Putamen (tissue), 1 donor: ENCODE measurements at regions not wholly inside any gene's neighbourhood (a gene's known extent, or its start where the extent isn't known, plus 50 kb on each side); places are given as distances from the start of the nearest gene placed in this dataset.

ENCODE experiments used
- DNase-seq: peaks from one replicate; pipeline ENCODE4 v3.0.0-alpha.2; 2016; ENCODE audit warnings: low spot score

- no peak for DNase-seq
These were observed 911.2 kb upstream of the PIK3C3 start for GRCh38 chr18:41043876-41044275.

- no peak for DNase-seq
These were observed 912.2 kb upstream of the PIK3C3 start for GRCh38 chr18:41042866-41043265.

DNA sequence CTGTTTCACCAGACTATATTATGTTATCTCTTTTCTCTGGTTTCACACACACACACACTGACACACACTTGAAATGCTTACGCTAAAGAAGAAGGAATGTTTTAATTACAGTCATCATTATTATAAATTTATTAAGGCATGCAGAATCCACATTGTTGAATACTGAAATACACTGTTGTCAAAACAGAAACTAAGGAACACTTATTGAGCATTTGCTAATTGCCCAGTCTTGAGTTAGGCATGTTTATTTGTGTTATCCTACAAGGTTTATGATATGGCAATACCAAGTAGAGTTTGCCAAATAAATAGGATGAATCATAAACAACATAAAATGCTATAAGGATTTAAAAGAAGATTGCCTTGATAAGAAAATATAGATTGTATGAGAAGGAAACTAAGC lies 917.0 kb upstream of the PIK3C3 start:
- DNase-seq, result no peak

DNA sequence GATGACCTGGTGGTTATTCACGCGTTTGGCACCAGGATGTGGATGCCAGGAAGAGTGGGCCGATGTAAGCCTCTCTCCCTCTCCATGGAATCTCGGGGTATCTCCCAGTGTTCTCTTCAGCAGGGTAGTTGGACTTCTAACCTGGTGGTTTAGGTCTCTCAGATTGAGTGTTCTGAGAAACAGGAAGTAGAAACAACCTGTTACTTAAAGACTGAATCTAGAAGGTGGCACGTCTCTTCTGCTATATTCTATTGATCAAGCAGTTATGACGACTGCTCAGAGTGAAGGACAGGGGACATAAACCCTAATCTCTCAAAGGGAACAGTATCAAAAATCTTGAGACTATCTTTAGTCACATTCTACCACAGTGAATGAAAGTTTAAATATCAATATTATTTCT lies 918.7 kb upstream of the PIK3C3 start:
- no peak for DNase-seq

DNA sequence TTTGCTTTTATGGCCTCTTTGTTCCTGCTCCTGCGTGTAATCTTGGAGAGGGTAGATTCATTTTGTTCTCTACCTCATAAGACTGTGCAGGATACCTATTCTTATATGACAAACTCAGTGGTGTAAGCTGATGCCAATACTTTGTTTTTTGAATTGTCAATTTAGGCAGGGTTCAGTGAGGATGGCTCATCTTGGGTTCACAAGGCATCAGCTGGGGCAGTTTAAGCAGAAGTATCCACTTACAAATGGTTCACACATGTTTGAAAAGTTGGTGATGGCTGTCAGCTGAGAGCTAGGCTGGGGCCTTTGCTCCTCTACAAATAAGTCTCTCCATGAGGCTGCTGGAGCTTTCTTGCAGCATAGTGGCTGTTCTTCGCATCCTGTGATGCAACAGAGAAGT lies 920.6 kb upstream of the PIK3C3 start:
- DNase-seq, result no peak

- DNase-seq, result no peak
These were observed 929.4 kb upstream of the PIK3C3 start for GRCh38 chr18:41025666-41026065.

GRCh38 chr18:41024792-41025191 lies 930.2 kb upstream of the PIK3C3 start:
- DNase-seq, result no peak

GRCh38 chr18:41022484-41022883 lies 932.5 kb upstream of the PIK3C3 start:
- no peak for DNase-seq

- DNase-seq, result no peak
These were observed 933.9 kb upstream of the PIK3C3 start for GRCh38 chr18:41021089-41021488.

GRCh38 chr18:41012194-41012593 lies 942.8 kb upstream of the PIK3C3 start:
- DNase-seq, result no peak

DNA sequence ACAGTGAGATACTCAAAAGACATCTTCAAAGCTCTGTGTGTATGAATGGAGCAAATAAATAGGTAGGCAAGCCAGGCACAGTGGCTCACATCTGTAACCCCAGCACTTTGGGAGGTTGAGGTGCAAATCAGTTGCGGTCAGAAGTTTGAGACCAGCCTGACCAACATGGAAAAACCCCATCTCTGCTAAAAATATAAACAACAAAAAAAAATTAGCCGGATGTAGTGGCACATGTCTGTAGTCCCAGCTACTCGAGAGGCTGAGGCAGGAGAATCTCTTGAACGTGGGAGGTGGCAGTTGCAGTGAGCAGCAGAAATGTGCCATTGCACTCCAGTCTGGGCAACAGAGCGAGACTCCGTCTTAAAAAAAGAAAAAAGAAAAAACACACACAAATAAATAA lies 945.1 kb upstream of the PIK3C3 start:
- DNase-seq, result no peak

GRCh38 chr18:41004324-41004723 lies 950.7 kb upstream of the PIK3C3 start:
- DNase-seq, result no peak

- no peak for DNase-seq
These were observed 959.5 kb upstream of the PIK3C3 start for GRCh38 chr18:40995529-40995928.

GRCh38 chr18:40993363-40993762 lies 961.7 kb upstream of the PIK3C3 start:
- DNase-seq, result no peak

DNA sequence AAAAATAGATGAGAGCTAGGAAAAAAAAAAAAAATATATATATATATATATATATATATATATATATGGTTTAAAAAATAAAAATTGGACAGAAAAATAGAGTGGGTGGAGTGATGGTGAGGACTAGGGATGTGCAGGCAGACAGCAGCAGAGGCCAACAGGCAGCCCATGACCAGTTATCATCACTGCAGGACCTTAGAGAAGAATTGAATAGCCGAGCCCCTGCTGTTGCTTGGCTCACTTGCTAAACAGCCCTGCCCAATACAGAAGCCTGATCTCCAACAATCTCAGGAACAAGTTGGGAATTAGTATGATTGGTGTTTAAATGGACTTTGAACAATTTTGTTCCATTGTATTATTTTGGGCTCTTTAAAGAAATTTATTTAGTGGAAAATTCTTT lies 967.5 kb upstream of the PIK3C3 start:
- no peak for DNase-seq

- DNase-seq, result no peak
These were observed 969.6 kb upstream of the PIK3C3 start for GRCh38 chr18:40985436-40985835.

DNA sequence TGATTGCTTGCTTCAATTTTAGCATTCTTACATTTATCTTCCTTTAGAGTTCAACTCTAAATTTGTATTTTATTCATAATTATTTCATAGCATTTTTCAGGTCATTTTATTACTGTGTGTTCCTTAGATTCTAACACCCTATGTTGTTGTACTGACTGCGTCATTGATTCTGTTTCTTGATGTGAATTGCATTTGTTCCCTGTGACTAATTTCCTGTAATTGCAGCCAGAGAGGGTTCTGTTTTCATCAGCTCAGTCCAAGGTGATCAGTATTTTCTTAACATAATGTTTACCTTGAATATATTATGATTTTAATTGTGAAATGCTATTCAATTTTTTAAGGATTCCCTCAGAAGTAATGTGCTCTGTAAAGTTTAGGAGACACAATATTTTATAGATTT lies 970.2 kb upstream of the PIK3C3 start:
- DNase-seq, result no peak

- no peak for DNase-seq
These were observed 971.2 kb upstream of the PIK3C3 start for GRCh38 chr18:40983835-40984234.

DNA sequence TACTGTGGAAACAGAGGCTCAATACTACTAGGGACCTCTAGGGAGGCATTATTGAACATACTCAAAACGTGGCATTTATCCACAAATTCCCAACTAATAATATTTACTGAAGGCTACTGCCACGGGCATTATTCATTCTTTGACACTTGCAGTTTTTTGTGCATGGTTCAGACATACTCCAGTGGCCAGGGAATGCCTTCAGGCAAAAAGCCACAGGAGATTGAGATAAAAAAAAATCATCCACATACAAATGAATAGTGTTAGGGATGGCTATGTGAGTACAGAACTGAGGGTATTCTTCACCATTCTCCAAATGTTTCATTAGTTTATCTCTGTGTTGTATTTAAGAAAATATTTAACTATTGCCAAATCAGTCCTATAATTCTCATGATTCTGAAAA lies 974.9 kb upstream of the PIK3C3 start:
- no peak for DNase-seq

DNA sequence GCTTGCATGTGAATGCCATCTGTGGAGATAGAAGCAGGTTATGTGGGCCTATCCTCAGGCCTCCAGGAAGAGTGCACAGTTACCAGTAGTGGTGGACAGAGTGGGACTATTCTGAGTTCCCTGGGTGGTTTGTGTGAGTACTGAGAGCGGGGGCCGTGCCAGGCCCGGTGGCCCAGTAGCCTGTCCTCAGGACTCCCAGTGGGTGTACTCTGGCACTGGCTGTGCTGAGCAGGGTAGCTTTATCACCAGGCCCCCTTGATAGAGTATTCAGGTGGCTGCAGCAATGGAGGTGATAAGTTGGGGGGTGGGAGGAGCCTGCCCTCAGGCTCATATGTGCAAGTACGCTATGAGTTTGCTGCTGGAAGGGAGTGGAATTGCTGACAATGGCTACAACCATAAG lies 979.0 kb upstream of the PIK3C3 start:
- no peak for DNase-seq

DNA sequence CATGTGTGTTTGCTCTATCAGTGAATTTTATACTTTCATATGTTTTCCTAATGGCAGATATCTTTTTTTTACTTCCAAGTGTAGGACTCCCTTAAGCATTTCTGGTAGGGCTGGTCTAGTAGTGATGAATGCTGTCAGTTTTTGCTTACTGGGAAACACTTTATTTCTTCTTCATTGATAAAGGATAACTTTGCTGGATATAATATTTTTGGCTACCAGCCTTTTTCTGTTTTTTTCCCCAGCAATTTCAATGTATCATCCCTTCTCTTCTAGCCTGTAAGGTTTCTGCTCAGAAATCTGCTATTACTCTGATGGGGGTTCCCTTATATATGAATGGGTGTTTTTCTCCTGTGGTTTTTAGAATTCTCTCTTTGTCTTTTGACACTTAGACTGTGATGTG lies 980.6 kb upstream of the PIK3C3 start:
- no peak for DNase-seq

- DNase-seq, result no peak
These were observed 992.2 kb upstream of the PIK3C3 start for GRCh38 chr18:40962784-40963183.

DNA sequence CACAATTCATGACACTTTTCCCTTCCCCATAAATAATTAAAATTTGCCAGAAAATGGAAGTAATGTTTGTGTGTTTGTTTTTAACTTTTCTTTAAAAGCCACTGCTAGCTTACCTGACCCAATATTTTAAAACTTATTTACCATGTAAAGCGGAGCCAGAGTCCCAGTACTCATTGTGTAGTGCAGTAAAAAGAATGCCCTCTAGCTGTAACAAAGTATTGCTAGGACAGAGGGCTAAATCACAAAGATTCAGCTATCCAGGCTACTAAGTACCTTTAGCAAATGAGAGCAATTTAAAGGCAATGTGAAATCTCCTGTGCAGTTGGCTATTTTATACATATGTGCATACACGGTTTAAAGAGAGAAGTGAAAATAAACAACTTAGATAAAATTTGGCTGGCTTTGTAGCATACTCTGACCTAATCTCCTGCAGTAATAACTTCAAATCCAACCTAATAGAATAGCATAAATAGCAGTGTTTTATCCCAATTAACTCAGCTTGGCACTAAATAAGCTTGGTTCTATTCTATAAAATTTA lies 997.4 kb upstream of the PIK3C3 start:
- DNase-seq, result no peak

GRCh38 chr18:40956213-40956612 lies 998.8 kb upstream of the PIK3C3 start:
- no peak for DNase-seq

GRCh38 chr18:40955351-40955750 lies 999.7 kb upstream of the PIK3C3 start:
- DNase-seq, result no peak
